Non-pigmented ciliary epithelial cell (primary cell): ENCODE measurements at regions not wholly inside any gene's neighbourhood (a gene's known extent, or its start where the extent isn't known, plus 50 kb on each side); places are given as distances from the start of the nearest gene placed in this dataset.

Source experiments
- DNase-seq: peaks from one replicate; pipeline ENCODE4 v3.0.0-alpha.2; 2010; ENCODE audit warnings: low read depth

DNA sequence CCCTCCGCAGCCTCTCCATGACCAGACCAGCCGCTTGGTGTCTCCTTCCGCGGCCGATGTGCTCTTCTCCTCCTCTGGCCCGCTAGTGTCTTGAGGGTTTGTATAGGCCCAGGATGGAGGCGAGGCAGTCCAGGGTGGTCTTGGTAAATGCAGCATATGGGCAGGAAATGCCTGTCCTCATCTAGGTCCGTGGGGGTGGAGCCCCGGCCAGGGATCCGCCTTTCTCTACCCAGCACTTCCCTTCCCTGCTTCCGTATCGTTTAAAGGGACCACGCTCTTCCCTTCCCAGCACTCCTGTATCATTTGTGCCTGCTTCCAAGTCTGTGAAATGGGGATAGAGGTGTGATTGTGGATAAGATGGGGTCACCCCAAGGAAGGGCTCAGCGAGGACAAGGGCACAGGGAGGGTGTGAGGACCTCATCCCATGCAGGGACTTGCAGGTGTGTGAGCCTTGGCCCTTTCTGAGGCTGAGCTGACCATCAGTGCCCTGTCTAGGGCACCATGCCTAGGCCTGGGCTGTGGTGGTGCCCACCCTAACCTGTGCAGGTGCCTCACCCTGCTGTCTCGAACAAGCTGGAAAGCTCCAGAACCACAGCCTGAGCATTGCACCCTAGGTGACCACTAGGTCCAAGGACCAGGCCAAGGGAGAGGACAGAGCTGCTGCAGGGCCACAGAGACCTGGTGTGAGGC is 326.8 kb upstream of the RTL1 start:
- DNase-seq = no peak

DNA sequence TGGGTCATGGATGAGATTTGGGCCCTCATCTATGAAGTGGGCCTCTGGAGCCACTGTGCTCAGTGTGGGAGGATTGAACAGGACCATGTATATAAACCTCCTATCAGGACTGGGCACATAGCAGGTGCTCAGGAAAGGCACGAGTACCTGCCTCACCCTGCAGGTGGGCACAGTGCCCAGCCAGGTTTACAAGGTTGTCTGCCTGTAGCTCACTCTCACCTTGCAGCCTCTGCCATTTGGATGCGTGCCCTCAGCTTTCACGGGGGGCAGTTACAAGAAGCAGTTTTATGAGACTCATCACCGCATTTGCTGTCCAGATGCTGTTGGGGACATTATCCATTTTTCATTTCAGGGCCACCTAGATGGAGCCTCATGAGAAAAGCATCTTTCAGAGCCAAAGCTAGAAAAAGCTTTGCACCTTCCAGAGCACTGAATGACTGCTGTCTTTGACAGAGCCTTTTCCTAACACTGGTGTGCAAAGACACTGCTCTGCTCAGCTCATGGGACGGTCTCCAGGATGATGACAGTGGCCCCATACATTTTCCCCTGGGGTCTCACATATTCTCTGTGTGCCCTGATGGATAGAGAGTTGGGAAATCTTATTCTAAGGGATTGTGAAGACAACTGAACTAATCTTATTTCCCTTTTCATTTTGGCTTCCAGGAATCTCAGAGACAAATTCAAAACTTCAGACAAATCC is 327.5 kb upstream of the RTL1 start:
- DNase-seq = no peak

DNA sequence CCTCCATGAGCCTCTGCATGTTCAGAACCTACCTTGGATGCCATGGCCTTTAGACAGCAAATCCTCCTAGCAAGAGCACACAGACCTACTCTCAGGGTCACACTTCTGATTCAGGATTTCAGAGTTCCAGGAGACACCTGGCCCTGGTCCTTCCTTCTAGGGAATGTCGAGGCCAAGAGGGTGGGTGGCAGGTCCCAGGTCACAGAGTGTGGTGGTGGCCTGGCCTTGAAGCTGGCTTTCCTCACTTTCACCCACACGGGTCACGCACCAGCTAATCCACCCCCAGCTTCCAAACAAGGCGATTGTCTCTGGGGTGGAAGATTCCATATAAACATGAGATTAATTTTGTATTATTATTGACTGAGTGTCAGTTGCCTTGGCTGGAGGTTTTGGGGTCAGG is 328.3 kb upstream of the RTL1 start:
- DNase-seq = no peak

DNA sequence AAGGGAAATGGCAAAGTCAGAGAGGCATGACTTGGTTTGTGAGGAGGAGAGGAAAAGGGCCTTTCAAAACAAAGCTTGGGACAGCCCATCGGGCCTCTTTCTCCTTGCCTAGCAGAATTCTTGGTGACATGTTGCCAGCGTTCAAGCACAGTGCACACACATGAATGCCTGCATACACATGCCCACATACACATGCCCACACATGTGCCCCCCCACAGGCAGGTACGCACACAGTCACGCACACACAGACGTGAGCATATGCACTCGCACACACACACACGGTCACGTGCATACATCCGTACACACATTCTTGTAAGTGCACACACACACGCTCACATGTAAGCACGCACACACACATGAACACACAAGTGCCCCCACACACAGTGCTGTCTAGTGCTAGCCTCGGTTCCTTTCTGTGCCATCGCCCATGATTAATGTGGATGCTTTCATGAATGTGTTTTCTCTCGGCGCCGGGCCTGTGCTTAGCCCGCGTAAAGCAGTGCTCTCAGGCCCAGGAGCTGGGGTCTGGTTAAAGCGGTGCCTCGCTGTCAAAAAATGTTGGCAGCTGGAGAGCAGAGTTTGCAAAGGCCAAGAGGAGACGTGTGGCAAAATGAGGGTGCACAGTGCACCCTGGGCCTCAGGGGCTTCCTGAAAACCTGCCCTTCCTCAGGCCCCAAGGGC is 328.8 kb upstream of the DIO3 start:
- no peak for DNase-seq

DNA sequence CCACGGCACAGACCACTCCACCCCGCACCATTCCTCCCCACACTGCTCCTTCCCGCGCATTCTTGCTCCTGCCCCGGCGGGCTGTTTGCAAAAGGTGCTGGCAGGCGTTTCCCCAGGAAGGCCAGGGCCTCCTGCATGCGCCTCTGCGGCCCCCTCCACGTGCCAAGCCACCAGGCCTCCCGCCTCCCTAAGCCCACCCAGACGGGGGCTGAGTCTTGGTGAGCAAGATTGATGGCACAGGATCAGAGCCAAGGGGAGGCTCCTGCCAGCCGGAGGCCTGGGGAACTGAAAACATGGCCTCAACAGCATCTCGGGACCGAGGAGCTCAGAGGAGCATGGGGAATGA is 328.3 kb upstream of the DIO3 start:
- DNase-seq = no peak

DNA sequence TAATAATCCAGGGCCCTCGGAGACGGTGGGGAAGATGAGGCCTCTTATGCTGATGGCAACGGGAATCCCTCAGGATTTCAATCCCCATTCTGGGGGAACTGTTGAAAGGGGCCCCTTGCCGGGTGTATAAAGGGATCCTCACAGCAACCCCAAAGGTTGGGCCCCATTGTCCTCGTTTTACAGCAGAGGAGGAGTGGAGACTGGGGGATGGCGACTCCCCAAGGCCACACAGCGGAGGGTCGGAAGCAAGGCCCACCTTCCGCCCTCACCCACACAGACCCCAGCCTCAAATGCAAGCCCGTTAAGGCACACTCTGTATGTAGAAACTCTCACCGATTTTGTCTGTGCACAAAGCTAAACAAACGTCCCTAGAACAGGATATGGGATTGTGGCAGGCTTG is 327.9 kb upstream of the DIO3 start:
- no peak for DNase-seq

DNA sequence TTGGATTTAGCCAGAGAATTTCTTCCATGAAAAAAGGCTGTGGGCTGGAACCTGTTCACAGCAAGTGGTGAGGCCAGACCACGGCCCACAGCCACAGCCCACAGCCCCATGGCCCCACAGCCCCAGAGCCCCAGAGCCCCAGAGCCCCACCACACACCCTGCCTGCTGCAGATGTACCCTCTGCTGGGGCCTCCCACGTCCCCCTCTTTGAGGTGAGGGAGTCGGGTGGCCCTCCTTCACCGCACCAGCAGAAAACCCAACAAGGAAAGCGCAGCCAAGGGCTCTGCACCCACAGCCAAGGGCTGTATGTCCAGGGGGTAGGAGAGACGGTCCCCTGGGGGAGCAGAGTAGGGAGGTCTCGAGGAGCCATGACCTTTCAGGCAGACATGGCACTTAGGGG is 327.5 kb upstream of the DIO3 start:
- no peak for DNase-seq

DNA sequence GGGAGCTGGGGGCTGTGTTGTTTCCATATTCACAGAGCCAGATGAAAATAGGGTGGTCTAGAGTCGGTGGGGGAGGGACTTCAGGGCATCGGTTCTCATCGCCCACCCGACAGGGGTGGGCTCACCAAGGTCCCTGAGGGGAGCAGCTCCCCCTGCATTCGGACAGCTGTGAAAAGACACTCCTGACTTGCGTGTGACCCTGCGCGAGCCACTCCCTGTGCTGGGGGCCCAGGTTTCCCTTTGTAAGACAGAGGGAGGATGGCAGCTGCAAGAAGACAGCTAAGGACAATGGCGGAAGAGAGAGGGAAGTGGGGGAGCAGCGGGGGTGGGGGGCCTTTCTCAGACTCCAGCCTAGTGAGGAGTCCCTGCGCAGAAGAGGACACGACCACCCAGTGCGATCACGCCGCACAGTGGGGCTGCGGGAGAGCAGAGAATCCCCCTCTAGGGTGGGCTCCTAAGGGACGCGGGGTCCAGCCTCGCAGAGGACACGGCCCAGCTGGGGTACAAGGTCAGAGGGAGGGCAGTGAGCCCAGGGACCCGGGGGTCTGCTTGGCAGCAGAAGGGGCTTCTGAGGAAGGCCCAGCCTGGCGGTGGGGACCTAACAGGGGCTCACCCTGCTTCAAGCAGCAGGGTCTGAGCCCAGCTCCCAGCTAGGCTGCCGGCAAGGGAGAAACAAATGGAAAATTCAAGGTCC is 326.9 kb upstream of the DIO3 start:
- DNase-seq = no peak

DNA sequence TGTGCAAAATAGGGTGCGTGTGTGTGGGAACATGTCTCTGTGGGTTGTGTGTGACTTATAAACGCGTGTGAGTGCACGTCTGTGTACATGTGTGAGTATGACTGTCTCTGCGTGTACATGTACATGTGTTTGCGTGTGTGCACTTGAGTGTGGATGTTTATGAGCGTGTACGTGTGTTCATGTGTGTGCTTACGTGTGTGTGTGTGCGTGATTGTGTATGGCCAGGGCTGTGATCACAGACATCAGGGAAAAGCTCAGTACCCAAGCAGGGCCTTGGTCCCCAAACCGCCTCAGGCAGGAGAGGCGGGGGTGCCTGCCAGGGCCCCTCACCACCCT is 326.3 kb upstream of the DIO3 start:
- DNase-seq = no peak

DNA sequence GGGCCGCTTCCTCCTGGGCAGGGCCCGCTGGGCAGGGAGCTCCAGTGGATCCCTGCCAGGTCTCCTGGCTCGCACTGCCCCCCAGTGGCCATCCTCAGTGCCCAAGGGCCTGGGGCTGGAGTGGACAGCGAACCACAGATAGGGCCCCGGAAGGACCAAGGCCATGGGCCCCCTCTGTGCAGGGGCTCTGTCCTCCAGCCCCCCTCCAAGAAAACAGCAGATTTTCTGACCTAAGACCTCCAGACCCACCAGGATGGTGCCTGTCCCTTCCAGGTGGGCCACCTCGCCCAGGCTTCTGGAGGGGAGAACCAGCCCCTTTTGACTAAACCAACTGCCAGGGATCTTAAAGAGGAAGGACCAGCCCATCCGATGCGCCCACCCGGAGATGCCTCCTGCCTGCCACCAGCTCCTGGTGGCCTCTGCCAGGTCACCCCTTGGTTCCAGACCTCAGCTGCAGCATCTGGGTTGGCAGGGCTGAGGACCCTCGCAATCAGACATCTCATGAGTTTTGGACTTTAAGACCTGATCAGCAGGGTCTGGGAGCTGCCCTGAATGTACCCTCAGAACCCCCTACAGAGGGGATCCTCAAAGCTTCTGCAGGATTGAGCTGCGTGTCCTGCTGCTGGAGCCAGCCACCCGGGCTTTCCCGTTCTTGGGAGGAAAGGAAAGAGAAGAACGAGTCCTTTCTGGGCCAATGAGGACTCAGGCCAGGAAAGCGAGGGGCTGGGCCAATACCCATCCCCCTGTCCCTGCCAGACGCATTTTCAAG is 325.8 kb upstream of the DIO3 start:
- DNase-seq = no peak

DNA sequence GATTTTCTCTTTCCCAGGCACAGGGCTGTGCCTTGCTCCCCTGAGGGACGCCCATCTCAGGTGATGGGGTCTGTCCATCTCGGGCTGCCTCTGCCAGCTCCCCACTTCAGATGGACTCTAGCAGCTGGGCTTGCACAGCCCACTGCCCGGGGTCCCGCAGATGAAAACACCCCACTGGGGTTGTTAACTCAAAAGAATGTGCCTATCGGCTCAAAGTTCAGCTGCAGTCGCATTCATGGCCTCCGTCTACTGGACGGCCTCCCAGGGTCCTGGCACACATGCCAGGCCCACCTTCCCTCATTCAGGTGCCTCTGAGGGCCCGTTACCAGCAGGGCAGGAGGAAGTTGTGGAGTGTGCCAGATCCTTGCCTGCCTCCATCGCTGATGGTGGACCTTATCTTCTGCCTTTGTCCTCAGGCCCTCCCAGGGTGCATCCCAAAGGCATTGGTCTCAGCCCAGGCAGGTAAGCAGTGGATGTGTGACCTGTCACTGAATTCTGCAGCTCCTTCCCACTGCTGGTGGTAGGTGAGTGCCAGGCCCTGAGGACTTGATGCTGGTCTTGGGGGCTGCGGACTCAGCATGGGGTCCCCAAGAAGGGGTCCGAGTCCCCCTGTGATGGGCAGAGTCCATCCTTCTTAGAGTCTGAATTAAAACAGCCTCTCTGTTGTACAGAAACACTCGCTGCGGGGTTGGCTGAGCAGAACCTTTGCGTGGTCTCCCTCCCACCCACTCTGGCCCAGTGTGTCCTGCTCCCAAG is 324.6 kb upstream of the DIO3 start:
- no peak for DNase-seq

DNA sequence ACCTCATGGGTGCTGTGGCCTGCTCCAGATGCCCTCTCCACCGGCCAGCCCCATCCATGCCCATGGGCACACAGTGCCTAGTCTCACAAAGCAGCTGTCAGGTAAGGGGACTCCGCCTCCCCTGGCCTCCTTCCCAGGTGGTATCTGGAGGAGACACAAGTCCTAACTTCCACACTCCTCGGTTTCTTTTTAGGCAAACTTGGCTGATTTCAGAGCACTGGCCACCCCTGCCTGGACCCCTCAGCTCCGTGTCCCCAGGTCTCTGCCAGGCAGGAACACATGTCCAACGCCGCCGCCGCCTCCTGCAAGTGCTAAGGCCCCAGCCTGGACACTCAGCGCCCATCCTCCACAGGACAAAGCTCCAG is 324.1 kb upstream of the DIO3 start:
- DNase-seq = no peak

DNA sequence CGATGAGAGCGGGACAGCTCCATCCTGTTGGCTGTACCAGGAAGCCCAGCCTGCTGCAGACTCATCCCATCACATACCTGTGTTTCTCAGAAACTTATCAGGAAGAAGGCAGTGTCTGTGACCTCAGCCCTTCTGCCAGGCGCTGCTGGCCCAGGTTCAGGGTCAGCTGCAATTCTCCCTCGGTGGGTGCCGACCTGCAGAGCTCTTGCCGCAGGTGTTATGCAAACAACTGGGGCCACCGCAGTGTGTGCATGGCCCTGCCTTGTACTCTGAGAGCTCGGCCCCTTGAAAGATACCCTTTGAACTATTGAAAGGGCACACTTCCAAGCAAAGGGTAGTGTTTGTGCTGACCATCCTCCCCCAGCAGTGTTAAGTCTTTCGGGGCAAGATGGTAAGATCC is 322.2 kb upstream of the DIO3 start:
- no peak for DNase-seq

DNA sequence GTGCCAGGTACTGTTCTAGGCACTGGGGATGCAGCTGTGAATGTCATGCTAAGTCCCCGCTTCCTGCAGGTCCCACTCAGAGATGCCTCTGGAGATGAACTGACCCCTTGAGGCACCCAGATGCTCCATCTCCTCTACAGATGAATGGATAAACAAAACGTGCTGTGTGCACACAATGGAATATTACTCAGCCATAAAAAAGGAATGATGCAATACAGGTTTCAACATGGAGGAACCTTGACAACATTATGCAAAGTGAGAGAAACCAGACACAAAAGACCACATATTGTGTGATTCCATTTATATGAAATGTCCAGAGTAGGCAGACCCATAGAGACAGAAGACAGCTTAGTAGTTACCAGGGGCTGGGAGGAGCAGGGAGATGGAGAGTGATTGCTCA is 320.1 kb upstream of the DIO3 start:
- no peak for DNase-seq

DNA sequence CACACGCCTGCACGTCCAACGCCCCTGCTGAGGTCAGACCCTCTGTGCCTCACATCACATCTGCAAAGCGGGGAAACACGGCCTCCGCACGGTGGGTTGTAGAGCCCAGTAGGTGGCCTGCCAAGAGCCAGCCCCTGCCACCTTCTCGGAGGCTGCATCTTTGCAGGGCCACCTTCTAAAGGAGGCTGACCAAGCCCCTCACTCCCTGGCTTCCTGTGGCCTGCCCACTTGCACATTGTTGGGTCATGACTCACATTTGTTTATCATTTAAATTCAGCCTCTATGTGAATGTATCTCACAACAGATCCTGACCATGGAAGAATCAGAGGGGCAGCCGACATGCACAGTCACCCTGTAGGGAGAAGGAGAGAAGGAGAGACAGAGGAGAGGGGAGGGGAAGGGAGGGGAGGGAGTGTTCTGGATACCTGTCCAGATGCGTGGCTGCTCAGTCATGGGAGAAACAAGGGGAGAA is 319.5 kb upstream of the DIO3 start:
- no peak for DNase-seq

DNA sequence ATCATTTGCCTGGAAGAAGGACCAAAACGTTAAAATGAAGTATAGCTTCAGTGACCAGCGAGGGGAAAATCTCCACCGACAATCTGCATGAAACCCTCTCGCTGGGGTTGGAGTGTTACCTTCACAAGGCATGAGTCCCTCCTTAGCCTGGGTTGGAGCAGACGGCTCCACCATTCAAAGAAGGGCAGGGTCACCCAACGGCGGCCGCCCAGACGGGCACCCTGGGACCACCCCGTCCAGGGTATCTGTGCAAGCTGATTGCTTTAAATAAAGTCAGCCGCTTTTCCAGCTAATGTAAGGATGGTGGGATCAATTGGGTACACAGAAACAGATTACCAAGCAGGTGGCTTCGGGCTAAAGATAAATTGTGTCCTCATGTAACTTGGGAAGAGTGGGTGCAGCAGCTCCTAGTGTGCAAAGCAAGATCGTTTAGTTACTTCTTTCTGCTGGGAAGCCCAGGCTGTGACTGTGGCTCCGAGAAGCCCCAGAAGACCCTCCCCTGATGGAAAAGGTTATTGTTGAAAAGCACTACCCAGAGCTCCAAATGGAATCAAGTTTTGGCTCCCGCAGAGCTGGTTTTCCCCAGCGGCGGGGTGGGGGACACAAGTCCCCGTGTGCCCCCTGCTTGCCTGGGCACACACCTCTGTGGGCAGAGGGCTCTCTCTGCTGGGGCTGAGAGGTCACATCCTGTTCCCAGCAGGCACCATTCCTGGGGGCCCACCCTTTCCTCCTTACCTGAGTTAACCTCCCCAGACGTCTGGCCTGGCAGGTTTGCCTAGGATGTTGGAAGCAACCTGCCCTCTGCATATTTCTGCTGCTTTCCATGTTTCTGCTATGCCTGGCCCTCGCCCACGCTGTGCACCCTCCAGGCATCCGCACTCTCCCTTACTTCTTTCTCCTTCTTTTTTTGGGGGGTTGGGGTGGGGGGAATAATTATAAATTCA is 318.6 kb upstream of the DIO3 start:
- no peak for DNase-seq

DNA sequence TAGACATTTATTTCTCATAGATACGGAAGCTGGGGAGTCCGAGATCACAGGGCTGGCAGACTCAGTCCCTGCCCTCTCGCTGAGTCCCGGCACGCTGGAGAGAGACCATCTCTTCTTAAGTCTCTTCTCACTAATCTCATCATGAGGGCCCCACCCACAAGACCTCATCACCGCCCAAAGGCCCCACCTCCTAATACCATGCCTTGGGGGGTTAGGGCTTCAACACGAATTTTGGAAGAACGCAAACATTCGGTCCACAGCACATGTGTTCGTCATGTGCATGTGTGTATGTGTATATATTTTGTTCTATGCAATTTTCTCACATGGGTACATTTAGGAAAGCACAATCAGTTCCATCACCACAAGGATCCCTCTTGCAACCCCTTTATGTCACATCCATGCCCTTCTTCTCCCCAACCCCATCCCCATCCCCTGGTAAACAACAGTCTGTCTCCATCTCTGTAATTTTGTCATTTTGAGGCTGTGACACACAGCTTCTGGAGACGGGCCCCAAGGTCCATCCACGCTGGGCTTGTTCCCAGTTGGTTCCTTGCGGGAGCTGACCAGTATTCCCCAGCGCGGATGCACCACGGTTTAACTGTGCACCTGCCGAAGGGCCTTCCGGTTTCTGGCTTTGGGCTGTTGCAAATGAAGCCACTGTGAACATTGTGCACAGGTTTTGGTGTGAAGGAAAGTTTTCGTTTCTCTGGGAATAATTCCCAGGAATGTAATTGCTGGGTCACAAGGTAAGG is 317.5 kb upstream of the DIO3 start:
- DNase-seq = no peak

DNA sequence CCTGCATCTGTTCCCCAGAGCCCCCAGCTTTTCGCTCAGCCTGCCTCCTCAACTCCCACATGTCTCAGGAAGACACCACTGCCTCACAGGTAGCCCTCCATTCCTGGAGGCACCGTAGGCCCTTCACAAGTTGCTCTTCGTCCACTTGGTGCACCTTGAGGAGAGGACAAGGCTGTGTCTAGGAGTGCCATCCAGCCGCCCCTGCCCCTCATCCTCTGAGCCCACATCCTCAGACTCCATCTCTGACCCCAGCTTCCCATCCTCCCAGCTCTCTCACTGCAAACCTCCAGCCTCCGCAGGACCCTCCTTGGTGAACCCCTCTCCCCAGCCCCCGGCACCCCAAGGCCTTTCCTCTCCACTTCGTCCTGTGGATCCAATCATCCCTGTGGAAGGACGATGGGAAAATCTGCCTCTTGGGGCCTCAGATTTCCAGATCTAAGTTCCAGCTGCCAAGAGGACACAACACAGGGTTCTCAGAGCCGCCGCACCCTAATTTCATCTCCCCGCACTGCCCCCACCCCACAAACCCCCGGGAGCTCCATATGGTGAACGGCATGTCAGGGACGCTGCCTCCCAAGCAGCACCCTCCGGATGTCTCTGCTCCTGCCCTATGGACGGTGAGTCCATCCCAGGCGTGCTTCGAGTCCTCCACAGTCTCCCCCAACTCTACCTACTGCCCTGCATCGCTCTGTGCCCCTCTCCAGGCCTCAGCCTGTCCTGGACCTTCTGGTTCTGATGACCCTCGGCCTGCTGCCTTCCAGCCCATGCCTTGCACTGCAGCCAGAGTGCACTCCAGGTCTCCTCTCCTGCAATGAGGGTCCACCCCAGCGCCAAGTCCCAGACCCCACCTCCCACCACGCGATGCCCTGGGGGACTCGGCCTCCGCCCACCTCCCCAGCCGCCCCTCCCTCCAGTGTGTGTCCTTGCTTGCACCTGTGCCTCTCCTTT is 314.1 kb upstream of the DIO3 start:
- DNase-seq = no peak
